ENCODE measurements at regions not wholly inside any gene's neighbourhood (a gene's known extent, or its start where the extent isn't known, plus 50 kb on each side); places are given as distances from the start of the nearest gene placed in this dataset.

GRCh38 chr6:54706391-54706790 lies 140.2 kb upstream of the FAM83B start:
- Histone ChIP-seq H3K27me3 (replicated peaks) (no peaks in the 10 kb centered on the region), H3K27ac (no peak overlapping the region), H3K36me3 (replicated peaks) (no peaks in the 10 kb centered on the region), H3K4me3 (ENCODE audit: low read depth, low read length) (no peak overlapping the region)
- in situ Hi-C loops (cut with HindIII; ENCODE audit: low pct_ligation_motif_present, low sequenced_read_pairs), result no loop called here
- TF ChIP-seq CTCF (IDR thresholded peaks at IDR 0.05; ENCODE audit: low read depth, low read length, missing control alignments), result no peak
- DNase-seq, result no peak

GRCh38 chr6:54706844-54707605 lies 139.5 kb upstream of the FAM83B start:
- DNase-seq, result no peak
- no peak for TF ChIP-seq CTCF (IDR thresholded peaks at IDR 0.05; ENCODE audit: low read depth, low read length, missing control alignments)
- no peak overlapping the region for H3K4me3 ChIP-seq (ENCODE audit: low read depth, low read length)
- H3K36me3 ChIP-seq (replicated peaks), result no peaks in the 10 kb centered on the region
- in situ Hi-C loops (cut with HindIII; ENCODE audit: low pct_ligation_motif_present, low sequenced_read_pairs), result no loop called here
- no peak overlapping the region for H3K27ac ChIP-seq
- no peaks in the 10 kb centered on the region for H3K27me3 ChIP-seq (replicated peaks)

- in situ Hi-C loops (cut with HindIII; ENCODE audit: low pct_ligation_motif_present, low sequenced_read_pairs), result no loop called here
- no peak overlapping the region for H3K4me3 ChIP-seq (ENCODE audit: low read depth, low read length)
- no peak overlapping the region for H3K27ac ChIP-seq
- H3K27me3 ChIP-seq (replicated peaks), result no peaks in the 10 kb centered on the region
- TF ChIP-seq CTCF (IDR thresholded peaks at IDR 0.05; ENCODE audit: low read depth, low read length, missing control alignments), result no peak
- DNase-seq, result no peak
- H3K36me3 ChIP-seq (replicated peaks), result no peaks in the 10 kb centered on the region
These were observed 136.1 kb upstream of the FAM83B start for GRCh38 chr6:54710456-54710855.

- no peak overlapping the region for H3K27ac ChIP-seq
- H3K4me3 ChIP-seq (ENCODE audit: low read depth, low read length), result no peak overlapping the region
- no peak for TF ChIP-seq CTCF (IDR thresholded peaks at IDR 0.05; ENCODE audit: low read depth, low read length, missing control alignments)
- no peak for DNase-seq
- in situ Hi-C loops (cut with HindIII; ENCODE audit: low pct_ligation_motif_present, low sequenced_read_pairs), result no loop called here
- H3K27me3 ChIP-seq (replicated peaks), result no peaks in the 10 kb centered on the region
- no peaks in the 10 kb centered on the region for H3K36me3 ChIP-seq (replicated peaks)
These were observed 130.6 kb upstream of the FAM83B start for GRCh38 chr6:54716010-54716409.

- Histone ChIP-seq H3K27me3 (replicated peaks) (no peaks in the 10 kb centered on the region), H3K36me3 (replicated peaks) (no peaks in the 10 kb centered on the region), H3K4me3 (ENCODE audit: low read depth, low read length) (no peak overlapping the region), H3K27ac (no peak overlapping the region)
- in situ Hi-C loops (cut with HindIII; ENCODE audit: low pct_ligation_motif_present, low sequenced_read_pairs), result no loop called here
- TF ChIP-seq CTCF (IDR thresholded peaks at IDR 0.05; ENCODE audit: low read depth, low read length, missing control alignments), result no peak
- DNase-seq, result no peak
These were observed 129.7 kb upstream of the FAM83B start for GRCh38 chr6:54716877-54717276.

All from brain microvascular endothelial cell (primary cell).